Stimulated activated naive CD8-positive, alpha-beta T cell treated with anti-CD3 and anti-CD28 coated beads, Interleukin-15, Interleukin-2, amounts not matched to agents 100 ng/mL and 50 ng/mL, for 24 hours (primary cell): ENCODE measurements at regions not wholly inside any gene's neighbourhood (a gene's known extent, or its start where the extent isn't known, plus 50 kb on each side); places are given as distances from the start of the nearest gene placed in this dataset.
"Not testable (repeated sequence)": the region's sequence is repeated elsewhere in the genome, so short reads cannot be mapped to it uniquely, and the experiment has no call there.

Experiments
- H3K27ac Mint-ChIP-seq: one replicate; pipeline ENCODE4 v1.8.0; 2021; ENCODE audit warnings: mild to moderate bottlenecking, mixed read lengths
- H3K27me3 Mint-ChIP-seq: one replicate; pipeline ENCODE4 v1.8.0; 2021; ENCODE audit warnings: mixed read lengths
- H3K36me3 Mint-ChIP-seq: one replicate; pipeline ENCODE4 v1.8.0; 2021; ENCODE audit warnings: low read depth, mixed read lengths
- H3K4me1 Mint-ChIP-seq: one replicate; pipeline ENCODE4 v1.8.0; 2021; ENCODE audit warnings: low read depth, mixed read lengths
- H3K4me3 Mint-ChIP-seq: one replicate; pipeline ENCODE4 v1.8.0; 2021; ENCODE audit warnings: mild to moderate bottlenecking, mixed read lengths
- H3K9me3 Mint-ChIP-seq: one replicate; pipeline ENCODE4 v1.8.0; 2021; ENCODE audit warnings: mixed read lengths

GRCh38 chr1:212155219-212155618 is 119.7 kb downstream of the DTL start:
- H3K27me3 Mint-ChIP-seq = no peaks in the 10 kb centered on the region

DNA sequence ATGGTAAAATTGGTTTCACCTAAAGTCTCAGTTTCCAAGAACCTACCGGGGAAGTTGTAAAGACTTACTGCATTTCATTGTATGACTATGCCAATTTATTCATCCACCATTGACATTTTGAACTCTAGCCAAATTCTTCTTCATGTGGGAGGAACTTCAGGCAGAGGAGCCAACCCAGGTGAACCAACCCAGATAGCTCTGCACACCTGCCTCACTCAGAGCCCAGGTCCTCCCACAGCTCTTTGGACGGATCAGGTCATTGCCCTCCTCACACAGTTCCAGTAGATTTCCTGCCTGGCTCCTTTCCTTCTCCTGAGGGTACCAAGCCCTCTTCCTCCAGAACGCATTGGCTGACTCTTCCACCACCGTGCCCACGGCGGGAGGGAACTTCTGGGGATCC is 121.7 kb downstream of the DTL start:
- Mint-ChIP-seq H3K27ac (no peak overlapping the region), H3K36me3 (no peaks in the 10 kb centered on the region), H3K9me3 (no peaks in the 10 kb centered on the region), H3K4me3 (no peak overlapping the region), H3K4me1 (peaks cover 24% of the 10 kb centered on the region), H3K27me3 (no peaks in the 10 kb centered on the region)

More at GRCh38 chr1:212155219-212155618, 119.7 kb downstream of the DTL start:
- Mint-ChIP-seq H3K27ac (no peak overlapping the region), H3K4me1 (peaks cover 9% of the 10 kb centered on the region), H3K9me3 (no peaks in the 10 kb centered on the region), H3K4me3 (no peak overlapping the region), H3K36me3 (no peaks in the 10 kb centered on the region)

- peak overlapping the region; percentile 65 for H3K27ac Mint-ChIP-seq
- H3K4me3 Mint-ChIP-seq = no peak overlapping the region
- H3K36me3 Mint-ChIP-seq = no peaks in the 10 kb centered on the region
- peaks cover 30% of the 10 kb centered on the region for H3K4me1 Mint-ChIP-seq
- no peaks in the 10 kb centered on the region for H3K9me3 Mint-ChIP-seq
- no peaks in the 10 kb centered on the region for H3K27me3 Mint-ChIP-seq
Observed at GRCh38 chr1:212158912-212159796, 123.6 kb downstream of the DTL start.

- Mint-ChIP-seq H3K27ac (peak overlapping the region; percentile 61), H3K27me3 (no peaks in the 10 kb centered on the region), H3K4me3 (no peak overlapping the region), H3K9me3 (no peaks in the 10 kb centered on the region), H3K36me3 (no peaks in the 10 kb centered on the region), H3K4me1 (peaks cover 30% of the 10 kb centered on the region)
Observed at GRCh38 chr1:212161231-212161781, 123.9 kb upstream of the PPP2R5A start.

DNA sequence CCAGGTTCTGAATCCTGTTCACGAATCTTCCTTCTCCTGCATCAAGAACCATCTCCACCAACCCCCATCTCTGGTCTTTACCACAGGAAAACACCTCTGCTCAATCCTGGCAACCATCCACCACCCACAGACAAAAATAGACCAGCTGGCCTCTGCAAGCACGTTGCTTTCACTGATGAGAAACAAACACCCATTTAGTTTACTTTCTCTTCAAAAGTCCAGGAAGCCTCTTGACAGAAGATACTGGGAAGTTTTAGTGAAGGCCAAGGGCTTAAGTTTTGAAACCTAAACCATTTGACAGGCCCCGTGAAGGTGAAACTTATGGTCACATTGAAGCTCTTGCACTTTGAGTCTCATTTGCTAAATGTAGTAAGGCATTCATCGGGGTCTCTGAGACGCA is 122.6 kb upstream of the PPP2R5A start:
- Mint-ChIP-seq H3K27ac (no peak overlapping the region), H3K4me1 (peaks cover 30% of the 10 kb centered on the region), H3K4me3 (no peak overlapping the region), H3K9me3 (no peaks in the 10 kb centered on the region), H3K36me3 (no peaks in the 10 kb centered on the region), H3K27me3 (no peaks in the 10 kb centered on the region)

DNA sequence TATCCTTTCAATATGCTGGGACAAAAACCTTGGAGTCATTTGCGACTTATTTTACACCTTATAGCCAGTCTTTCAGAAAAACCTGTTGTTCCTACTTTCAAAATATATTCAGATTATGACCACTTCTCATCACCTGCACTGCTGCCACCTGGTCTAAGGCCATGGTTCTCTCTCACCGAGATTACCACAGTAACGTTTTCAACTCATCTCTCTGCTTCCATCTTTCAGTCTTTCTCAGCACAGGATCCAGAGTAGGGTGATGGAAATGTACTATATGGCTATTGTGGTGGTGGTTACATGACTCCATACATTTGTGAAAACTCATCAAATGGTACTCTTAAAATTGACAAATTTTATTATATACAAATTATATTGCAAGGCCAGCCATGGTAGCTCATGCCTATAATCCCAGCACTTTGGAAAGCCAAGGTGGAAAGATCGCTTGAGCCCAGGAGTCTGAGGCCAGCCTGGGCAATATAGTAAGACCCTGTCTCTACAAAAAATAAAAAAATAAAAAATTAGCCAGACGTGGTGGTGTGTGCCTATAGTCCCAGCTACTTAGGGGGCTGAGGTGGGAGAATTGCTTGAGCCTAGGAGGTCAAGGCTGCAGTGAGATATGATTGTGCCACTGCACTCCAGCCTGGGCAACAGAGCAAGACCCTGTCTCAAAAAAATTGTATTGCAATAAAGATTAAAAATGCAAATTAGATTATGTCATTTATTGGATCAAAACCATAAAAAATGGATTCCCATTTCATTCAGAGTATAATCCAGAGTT is 120.9 kb upstream of the PPP2R5A start:
- Mint-ChIP-seq H3K9me3 (no peaks in the 10 kb centered on the region), H3K27ac (no peak overlapping the region), H3K4me3 (no peak overlapping the region), H3K27me3 (no peaks in the 10 kb centered on the region), H3K36me3 (no peaks in the 10 kb centered on the region), H3K4me1 (peaks cover 23% of the 10 kb centered on the region)

DNA sequence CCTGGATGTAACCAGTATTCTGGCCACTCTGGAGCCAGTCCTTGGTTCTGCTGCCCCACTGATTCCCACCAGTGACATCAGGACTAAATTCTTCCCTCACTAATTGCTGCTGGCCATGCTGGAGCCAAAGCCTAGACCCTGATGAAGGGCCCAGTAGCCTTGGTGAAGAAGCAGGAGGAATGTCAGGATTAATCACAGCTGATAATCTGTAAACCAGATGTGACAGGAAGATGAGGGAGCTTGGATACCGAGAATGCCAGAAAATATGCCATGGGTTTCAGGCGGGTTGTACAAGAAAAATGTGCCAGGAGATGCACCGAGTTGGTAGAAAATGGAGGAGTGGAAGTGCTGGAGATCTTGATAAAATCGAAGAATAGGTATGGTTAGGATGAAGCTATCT is 119.0 kb upstream of the PPP2R5A start:
- Mint-ChIP-seq H3K27ac (no peak overlapping the region), H3K36me3 (no peaks in the 10 kb centered on the region), H3K9me3 (no peaks in the 10 kb centered on the region), H3K4me3 (no peak overlapping the region), H3K4me1 (peaks cover 16% of the 10 kb centered on the region), H3K27me3 (no peaks in the 10 kb centered on the region)

DNA sequence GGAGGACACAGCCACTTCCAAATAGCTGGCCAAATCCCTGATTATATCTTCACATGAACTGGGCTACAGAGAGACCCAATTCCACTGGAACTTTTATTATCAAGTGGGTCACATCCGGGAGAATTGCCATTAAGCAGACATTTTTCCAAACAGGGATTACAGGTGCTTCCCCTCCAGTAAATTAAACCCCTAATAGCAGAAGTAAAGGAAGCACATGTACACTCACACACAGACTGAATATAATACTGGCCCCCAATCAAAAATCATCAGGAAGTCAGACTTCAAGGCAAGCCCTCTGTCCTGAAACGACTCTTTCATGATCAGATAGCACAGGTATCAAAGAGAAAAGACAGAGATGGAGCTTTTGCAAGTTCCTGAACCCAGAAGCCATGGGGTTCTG is 118.6 kb upstream of the PPP2R5A start:
- Mint-ChIP-seq H3K27ac (no peak overlapping the region), H3K4me3 (no peak overlapping the region), H3K27me3 (no peaks in the 10 kb centered on the region), H3K4me1 (peaks cover 12% of the 10 kb centered on the region), H3K36me3 (no peaks in the 10 kb centered on the region), H3K9me3 (no peaks in the 10 kb centered on the region)

DNA sequence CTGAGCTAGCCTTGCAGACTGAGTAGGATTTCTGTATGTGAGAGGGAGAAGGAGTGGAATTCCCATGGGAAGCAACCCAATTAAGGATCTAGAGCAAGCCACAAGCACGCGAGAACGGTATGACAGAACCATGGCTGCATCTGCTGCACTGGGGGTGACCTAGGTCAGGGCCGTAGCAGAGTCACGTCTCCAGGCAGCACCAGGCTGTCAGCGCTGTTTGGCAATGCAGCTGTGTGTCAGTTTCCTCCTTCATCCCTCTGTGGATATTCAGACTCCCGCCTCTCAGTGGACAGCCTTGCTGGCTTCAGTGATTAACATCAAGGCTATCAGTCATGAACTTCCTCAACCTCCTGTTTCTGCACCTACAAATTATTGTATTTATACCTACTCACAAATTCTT is 118.1 kb upstream of the PPP2R5A start:
- peaks cover 7% of the 10 kb centered on the region for H3K4me1 Mint-ChIP-seq
- no peak overlapping the region for H3K4me3 Mint-ChIP-seq

DNA sequence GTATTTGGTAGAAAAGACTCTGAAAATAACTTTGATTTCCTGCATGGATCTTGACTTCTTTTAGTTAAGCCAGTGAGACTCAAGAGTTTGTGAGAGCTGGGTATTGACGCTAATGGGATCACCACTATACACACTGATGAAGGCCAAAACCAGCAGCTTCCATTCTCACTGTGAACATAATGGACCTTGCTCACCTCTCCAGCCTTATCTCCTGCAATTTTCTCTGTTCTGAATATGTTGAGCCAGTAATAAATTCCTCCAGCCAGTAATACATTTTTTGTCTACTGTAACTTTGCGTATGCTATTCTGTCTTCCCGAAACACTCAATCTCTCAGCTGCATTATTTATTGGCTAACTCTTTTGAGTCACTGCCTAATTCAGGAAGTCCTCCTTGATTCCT is 111.6 kb upstream of the PPP2R5A start:
- Mint-ChIP-seq H3K27ac (no peak overlapping the region), H3K36me3 (no peaks in the 10 kb centered on the region), H3K4me1 (no peaks in the 10 kb centered on the region), H3K4me3 (no peak overlapping the region), H3K9me3 (no peaks in the 10 kb centered on the region), H3K27me3 (no peaks in the 10 kb centered on the region)

More for the DNA sequence above, 118.1 kb upstream of the PPP2R5A start:
- no peaks in the 10 kb centered on the region for H3K36me3 Mint-ChIP-seq
- H3K27ac Mint-ChIP-seq = no peak overlapping the region
- no peaks in the 10 kb centered on the region for H3K9me3 Mint-ChIP-seq
- no peaks in the 10 kb centered on the region for H3K27me3 Mint-ChIP-seq

- H3K27ac Mint-ChIP-seq, H3K9me3 Mint-ChIP-seq, H3K36me3 Mint-ChIP-seq, H3K4me3 Mint-ChIP-seq, H3K4me1 Mint-ChIP-seq, H3K27me3 Mint-ChIP-seq: not testable (repeated sequence)
Observed at GRCh38 chr1:212174295-212174694, 110.9 kb upstream of the PPP2R5A start.

DNA sequence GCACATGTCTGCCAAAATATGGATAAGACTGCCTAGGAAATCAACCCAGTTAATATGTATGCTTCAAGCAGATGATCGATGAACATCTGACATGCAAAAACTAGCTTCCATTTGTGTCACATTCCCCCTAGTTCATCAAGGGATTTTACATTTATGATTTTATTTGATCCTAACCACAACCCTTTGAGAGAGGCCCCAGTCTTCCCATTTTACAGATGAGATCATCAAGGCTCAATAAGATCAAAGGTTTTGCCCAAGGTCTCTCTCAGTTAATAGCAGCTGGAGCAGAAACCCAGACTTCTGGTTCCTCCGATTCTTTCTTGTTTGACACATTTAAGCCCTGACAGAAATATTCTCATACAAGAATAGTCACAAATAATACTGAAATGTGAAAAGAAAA is 107.7 kb upstream of the PPP2R5A start:
- Mint-ChIP-seq H3K4me3 (no peak overlapping the region), H3K9me3 (no peaks in the 10 kb centered on the region), H3K27me3 (no peaks in the 10 kb centered on the region), H3K4me1 (no peaks in the 10 kb centered on the region), H3K36me3 (no peaks in the 10 kb centered on the region), H3K27ac (no peak overlapping the region)

- Mint-ChIP-seq H3K4me3 (no peak overlapping the region), H3K4me1 (no peaks in the 10 kb centered on the region), H3K27me3 (no peaks in the 10 kb centered on the region), H3K9me3 (no peaks in the 10 kb centered on the region), H3K27ac (no peak overlapping the region), H3K36me3 (no peaks in the 10 kb centered on the region)
Observed at GRCh38 chr1:212178851-212179250, 106.4 kb upstream of the PPP2R5A start.

DNA sequence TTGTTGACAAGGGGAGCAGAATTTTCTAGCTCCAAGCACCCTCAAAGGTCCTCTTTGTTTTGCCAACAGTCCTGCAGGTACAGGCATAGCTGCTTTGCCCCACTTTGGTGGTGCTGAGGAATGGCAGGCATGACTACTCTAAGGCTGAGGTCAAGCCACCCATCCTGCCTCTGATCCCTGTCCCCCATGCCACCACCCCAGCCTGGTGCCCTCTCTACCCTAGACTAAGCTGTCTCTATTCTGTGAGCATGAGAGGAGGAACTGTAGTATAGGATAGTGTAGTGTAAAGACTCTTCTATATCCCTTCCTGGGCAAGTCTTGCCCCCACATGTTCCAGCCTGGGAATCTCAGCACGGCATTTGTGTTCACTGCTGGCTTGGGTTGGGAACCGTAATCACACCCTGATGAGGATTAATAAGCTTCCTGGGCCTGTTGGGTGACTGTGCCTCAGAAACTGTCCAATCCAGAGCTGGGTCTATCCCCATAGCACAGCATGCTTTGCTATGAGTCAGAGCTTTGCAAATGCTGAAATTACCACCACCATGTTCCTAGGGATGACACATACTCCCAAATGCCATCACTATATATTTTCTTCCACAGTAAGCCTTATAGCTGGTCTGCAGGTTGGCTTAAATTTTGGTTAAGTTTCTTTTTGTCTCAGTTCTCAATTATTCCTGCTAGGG is 105.7 kb upstream of the PPP2R5A start:
- no peaks in the 10 kb centered on the region for H3K9me3 Mint-ChIP-seq
- H3K36me3 Mint-ChIP-seq = no peaks in the 10 kb centered on the region
- no peaks in the 10 kb centered on the region for H3K27me3 Mint-ChIP-seq
- H3K4me3 Mint-ChIP-seq = no peak overlapping the region
- H3K4me1 Mint-ChIP-seq = no peaks in the 10 kb centered on the region
- H3K27ac Mint-ChIP-seq = no peak overlapping the region
